ENCODE measurements at regions not wholly inside any gene's neighbourhood (a gene's known extent, or its start where the extent isn't known, plus 50 kb on each side); places are given as distances from the start of the nearest gene placed in this dataset.
"Not testable (repeated sequence)": the region's sequence is repeated elsewhere in the genome, so short reads cannot be mapped to it uniquely, and the experiment has no call there.

DNA sequence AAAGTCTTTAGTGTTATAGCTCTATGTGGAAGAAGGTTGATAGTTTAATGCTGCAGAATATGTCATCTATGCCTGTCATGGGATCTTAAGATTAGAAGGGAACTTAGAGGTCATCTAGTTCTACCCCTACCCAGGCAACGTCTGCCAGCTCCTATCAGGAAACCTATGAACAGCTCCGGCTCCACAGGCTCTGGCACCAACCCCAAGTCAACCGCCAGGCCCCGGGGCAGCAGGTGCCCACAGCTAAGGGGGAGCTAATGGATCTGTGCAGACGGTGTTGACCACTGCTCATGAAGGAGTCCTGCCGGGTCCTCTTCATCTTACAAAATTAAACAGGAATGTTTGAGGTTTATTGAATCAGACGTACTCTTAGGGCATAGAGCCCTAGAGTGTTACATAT lies 440.8 kb upstream of the KLHL29 start:
- DNase-seq, result no peak

DNA sequence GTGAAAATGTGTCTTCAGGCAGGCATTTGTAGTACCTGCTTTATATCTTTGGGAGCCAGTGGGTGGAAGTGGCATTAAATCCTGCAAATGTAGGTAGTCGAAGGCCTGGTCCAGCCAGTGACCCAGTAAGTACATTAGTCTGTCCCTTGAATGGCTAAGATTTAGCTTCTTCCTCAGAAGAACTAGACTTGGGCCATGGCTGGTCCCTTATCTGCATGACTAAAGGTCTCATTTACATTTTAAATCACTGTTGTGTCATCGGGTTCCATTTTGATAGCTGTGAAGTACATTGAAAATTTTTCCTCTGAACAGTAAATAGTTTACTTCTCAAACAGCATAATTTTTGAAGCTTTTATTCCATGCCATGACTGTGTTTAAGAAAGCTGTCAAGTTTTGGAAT lies 438.4 kb upstream of the KLHL29 start:
- DNase-seq, result no peak

DNA sequence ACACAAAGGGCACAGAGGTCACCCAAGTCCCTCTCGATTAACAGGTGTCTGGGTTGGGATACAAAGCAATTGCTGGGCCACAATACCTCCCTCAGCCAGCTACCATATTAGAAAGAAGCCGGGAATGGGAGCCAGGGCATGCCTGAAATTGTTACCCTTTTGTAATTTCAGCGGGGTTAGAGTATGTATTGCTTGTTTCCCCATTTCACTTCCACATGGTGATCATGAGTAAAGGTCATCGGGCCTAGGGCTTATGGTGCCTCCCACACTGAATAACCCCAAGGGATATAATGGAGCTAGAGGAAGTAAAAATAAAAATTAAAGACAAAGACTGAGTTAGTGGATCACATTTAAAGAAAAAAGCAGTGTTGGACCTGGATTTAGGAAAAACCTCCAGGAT lies 437.2 kb upstream of the KLHL29 start:
- DNase-seq, result no peak

DNA sequence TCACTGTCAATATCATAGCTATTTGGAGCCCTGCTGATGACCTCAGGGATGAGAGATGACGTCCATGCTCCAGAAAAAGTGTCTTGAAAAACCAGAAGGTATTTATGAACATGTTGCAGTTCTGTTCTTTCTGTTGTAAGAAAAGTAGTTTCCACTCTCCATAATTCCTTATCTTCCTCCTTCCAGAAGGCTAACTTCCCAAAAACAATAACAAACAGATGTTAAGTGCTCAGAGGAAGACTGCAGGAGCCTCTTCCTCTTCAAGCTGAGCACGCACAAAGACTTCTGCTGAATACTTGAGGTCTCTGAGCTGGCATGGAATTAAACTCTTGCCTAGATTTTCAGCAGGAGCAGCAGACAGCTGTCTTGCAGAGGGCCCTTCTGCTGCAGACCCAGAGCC lies 434.5 kb upstream of the KLHL29 start:
- DNase-seq, result no peak

DNA sequence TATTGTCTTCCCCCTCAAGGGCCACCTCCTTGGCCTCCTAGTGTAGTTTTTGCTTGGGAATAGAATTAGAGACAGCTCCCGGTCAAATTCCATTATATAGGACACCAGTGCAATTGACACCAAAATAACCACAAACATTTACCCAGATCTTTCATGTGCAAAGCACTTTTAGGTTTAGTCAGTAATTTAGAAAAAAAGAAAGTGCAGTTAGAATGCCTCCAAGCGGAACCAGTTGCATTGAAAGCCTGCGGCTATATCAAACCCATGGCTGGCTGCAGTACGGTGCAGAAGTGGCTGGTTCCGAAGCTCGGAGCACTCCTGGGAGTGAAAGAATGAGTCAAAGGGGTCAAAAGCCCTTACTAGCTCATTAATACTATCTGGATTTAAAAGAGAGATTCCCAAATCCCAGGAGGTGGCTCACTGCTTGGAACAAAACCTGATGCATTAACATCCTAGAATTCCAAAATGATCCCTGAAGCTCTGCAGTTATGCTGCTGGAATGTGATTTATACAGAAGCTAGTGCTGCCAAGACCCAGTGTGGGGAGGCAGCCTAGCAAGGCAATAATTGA lies 432.2 kb upstream of the KLHL29 start:
- DNase-seq, result no peak

DNA sequence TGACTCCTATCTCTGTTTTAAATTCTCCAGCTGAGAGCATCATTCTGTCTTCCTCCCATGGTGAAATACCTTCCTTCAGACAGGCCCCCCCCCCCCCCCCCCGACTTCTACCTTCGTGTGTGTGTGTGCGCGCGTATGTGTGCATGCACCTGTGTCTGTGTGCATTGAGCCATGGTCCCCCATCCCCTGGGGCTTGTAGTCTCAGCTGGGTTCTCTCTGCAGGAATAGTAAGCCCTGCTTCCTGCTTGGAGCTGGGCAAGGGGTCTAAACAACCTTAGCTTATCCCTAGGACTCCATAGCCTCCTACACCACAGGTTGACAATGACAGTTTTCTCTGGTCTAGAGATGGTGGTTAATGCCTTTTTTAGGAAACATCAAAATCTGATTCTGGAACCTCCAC lies 427.5 kb upstream of the KLHL29 start:
- DNase-seq, result no peak

DNA sequence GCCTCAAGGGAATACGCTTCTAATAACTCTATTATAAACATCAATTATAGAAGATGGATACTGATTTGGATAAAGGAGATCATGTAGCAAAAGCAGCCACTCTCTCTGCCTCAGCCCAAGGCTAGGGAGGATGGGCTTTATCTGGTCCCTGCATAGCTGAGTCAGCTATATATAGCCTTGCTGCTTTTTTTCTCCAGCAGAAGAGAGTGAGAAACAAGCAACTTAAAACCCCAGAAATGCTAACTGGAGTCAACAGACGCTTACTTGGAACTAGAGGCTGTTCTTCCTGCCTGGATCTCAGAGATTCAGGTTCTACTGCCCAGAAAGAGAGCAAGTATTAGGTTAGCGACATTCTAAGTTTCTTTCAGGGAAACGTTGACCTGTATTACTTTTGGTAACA lies 426.7 kb upstream of the KLHL29 start:
- no peak for DNase-seq

DNA sequence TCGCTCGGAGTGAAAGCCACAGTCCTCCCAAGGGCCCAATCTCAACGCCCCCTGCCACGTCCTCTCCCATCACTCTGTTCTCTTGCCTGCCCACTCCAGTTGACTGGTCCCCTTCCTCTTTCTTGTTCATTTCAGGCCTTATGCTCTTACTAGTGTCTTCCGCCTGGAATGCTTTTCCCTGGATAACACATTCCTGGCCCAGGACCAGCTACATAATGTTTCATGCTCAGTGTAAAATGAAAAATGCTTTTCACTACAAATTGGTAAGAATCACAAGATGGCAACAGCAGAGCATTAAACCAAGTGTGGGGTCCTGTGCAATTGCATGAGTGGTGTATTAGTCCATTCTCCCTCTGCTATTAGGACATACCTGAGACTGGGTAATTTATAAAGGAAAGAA lies 417.2 kb upstream of the KLHL29 start:
- DNase-seq, result no peak

DNA sequence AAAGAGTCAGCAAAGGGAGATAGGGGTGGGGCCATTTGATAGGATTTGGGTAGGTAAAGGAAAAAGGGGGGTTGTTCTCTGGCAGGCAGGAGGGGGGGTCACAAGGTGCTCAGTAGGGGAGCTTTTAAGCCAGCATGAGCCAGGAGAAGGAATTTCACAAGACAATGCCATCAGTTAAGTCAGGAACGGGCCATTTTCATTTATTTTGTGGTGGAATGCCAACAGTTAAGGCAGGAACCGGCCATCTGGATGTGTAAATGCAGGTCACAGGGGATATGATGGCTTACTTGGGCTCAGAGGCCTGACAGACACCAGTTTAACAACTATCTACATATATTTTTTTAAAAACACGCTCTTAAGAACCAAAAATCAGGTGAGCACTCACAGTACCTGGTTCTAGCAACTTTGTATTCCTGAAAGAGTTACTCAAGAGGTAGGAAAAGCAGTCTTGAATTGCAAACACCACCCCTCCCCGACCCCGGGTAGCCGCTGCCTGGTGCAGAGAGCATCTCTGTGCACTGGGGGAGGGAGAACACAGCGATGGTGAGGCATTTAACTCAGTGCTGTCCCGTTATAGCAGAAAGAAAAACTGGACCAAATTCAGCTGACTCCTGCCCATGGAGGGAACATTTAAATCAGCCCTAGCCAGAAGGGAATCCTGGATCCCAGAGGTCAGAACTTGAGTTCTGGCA lies 414.5 kb upstream of the KLHL29 start:
- no peak for DNase-seq

DNA sequence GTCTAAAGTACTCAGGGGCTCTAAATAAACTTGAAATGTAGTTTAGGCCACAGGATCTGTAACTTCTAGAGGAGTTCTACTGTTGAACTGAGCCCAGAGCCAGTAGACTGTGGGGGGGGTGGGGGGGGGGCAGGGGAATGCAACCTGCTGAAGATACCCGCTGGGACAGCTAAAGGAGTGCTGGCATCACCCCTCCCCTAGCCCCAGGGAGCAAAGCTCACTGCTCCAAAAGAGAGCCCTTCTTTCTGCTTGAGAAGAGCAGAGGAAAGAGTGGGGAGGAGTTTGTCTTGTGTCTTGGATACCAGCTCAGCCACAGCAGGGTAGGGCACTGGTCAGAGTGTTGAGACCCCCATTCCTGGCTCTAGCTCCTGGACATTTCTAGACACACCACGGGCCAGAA lies 414.0 kb upstream of the KLHL29 start:
- DNase-seq, result no peak

DNA sequence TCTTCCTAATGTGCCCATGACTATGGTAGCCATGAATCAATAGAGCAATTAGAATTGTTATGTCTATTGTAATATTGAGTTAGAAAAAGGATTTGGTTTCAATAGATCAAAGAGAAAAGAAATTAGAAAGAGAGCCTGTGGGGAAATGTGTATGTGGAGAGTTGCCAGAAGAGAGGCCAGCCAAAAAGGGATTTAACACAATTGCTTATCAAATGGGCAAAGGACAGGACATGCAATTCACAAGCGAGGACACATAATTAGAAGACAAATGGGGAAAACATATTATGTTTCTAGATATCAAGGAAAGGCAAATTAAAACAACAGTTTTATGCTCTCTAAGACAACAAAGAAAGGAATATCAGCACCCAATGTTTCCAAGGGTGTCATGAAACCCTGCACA lies 403.2 kb upstream of the KLHL29 start:
- no peak for DNase-seq

DNA sequence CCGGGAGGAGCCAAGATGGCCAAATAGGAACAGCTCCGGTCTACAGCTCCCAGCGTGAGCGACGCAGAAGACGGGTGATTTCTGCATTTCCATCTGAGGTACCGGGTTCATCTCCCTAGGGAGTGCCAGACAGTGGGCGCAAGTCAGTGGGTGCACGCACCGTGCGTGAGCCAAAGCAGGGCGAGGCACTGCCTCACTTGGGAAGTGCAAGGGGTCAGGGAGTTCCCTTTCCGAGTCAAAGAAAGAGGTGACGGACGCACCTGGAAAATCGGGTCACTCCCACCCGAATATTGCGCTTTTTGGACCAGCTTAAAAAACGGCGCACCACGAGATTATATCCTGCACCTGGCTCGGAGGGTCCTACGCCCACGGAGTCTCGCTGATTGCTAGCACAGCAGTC lies 400.8 kb upstream of the KLHL29 start:
- DNase-seq, result not testable (repeated sequence)

DNA sequence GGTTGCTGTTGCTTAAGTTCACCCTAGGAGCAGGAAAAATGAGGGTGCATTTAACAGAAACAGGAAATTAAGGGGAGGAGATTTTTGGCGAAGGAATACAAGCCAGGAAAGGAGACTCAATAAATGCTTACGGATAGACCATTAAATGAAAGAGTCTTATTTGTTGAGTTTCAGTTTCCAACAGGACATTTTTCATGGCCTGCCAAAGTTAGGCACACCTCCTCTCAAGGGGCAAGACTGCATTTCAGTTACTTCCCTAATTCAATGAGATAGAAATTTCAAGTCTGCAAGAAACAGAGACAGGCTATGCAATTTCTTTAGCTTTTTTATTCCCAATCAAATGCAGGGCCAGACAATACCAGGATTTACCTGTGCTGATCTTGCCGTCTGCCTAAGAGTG lies 394.7 kb upstream of the KLHL29 start:
- no peak for DNase-seq

DNA sequence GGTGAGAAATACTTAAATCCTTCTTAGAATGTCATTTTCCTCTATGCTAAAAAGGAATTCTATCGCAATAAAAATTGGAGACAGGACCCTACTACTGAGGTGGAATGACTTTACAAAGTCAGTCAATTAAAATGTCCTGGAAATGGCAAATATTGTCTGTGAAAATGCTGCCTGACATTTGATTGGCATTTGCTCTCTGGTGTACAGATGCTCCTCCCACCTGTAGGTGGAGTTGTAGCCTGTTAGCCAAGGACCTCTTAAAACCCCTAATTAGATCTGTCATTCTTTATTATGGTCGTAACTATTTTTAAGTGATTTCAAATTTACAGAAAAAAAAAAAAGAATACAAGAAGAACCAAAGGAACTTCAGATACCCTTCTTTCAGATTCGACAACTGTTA lies 393.1 kb upstream of the KLHL29 start:
- no peak for DNase-seq

DNA sequence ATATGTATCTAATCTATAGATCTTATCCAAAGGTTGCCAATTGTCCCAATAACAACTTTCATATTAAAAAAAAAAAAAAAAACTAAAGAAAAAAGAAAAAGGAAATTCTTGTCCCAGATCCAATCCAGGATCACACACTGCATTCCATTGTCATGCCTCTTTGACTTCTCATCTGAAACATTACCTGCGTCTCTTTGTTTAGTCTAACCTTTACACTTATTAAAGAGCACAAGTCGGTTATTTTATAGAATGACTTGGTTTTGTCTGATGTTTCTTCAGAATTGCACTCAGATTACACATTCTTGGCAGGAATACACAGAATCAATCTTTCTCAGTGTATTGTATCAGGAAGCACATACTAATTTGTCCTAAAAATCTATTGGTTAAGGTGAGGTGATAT lies 392.5 kb upstream of the KLHL29 start:
- no peak for DNase-seq

DNA sequence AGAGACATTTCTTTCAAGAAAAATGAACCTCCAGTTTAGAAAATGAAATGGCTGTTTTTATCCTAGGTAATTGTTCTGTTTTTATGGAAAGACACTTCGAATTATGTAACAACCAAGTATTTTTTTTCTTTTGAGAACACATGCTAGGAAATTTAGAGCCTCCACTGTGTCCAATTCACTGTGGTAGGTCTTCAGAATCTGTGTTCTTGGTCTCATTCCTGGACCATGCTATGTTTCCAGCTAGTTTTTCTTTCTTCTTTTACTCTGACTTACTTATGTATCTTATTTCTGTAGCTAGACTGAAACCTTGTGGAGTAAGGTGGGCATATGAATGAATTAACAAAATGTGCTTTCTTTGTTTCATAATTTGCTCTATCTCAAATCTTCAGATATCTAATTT lies 391.7 kb upstream of the KLHL29 start:
- no peak for DNase-seq

DNA sequence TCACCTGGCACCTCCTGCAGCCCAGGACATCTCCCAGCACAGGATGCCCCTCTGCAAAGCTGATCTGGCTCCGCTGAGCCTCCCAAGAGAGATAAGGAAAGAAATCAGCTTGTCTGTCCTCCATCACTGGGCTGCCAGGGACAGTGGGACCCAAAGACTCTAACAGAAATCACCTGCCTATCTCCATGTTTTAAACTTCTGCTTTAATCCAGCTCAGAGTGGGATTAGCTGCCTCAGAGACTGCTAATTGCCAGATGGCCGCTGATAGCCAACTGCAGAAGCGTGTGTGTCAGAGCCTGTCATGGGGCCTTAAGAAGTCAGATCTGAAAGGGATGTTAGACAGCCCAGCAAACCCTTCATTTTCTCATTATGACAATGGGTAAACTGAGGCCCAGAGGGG lies 389.4 kb upstream of the KLHL29 start:
- DNase-seq, result no peak

DNA sequence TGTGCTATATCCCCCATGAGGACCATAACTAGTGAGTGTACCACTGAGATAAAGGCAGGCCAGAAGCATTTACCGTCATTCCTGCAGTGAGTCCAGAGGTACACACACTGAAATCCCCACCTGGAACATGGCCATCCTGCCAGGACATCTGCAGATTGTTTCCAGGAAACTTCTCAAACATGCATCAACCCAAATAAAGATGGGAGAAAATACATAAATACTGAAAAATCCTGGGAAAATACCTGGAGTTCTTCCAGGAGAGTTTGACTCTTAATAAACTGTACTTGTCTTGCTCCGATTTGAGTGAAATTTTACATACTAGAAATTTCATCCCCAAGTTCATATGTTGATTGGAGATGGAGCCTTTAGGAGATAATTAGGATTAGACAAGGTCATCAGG lies 388.1 kb upstream of the KLHL29 start:
- DNase-seq, result no peak

DNA sequence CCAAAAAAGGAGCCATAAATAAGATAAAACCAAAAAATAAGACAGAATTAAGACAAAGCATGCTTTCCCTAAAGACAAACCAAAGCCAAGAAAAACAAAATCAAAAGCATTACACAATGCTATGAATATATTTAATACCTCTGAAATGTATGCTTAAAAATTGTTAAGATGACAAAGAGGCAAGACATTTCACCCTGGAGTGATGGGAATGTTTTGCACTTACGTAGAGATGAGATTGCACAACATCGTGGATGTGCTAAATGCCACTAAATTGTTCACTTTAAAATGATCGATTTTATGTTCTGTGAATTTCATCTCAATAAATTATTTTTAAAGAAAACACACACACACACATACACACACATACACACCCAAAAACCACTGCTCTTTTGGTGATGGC lies 386.6 kb upstream of the KLHL29 start:
- DNase-seq, result peak; percentile 38

DNA sequence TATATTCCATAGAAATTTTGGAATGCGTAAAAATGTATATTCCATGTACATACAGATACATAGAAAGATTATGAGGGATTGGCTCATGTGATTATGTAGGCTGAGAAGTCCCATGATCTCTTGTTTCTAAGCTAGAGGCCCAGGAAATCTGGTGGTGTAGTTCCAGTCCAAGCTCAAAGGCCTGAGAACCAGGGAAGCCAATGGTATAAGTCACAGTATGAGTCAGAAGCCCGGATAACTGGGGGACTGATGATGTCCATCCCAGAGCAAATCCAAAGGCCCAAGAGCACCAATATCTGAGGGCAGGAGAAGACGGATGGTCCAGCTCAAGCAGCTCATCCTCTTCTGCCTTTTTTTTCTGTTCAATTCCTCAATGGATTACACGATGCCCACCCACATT lies 385.0 kb upstream of the KLHL29 start:
- peak; percentile 12 for DNase-seq

DNA sequence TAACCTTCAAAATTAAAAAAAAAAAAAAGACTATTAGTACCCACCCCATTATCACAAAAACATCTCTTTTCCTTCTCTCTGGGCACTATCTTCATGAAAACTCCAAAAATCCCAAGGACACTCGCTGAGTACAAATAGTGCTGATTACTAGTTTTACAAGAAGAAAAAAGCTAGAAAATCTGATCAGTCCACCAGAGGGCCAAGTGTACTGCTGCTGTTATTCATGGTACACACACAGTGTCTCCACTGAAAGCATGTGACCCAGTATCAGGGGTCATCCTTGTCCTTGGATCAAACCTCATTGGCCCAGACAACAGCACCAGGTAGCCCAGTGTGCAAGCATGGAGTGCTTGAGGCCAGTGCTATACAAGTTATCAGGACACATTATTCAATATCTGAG lies 382.7 kb upstream of the KLHL29 start:
- DNase-seq, result no peak

DNA sequence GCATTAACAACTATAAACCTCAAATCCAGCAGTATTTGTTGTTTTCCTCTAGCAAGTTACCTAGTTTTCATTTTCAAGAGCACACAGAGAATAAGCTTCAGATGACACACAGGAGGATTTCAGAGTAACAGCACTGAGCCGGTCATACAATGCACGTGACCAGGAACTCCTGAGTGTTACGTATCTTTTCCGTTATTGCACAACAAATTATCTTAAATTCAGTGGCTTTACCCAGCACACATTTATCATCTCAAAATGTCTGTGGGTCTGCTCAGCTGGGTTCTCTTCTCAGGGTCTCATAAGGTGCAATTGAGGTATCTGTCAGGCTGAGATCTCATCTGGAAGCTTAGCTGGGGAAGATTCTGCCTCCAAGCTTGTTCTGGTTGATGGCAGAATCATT lies 379.5 kb upstream of the KLHL29 start:
- DNase-seq, result no peak

DNA sequence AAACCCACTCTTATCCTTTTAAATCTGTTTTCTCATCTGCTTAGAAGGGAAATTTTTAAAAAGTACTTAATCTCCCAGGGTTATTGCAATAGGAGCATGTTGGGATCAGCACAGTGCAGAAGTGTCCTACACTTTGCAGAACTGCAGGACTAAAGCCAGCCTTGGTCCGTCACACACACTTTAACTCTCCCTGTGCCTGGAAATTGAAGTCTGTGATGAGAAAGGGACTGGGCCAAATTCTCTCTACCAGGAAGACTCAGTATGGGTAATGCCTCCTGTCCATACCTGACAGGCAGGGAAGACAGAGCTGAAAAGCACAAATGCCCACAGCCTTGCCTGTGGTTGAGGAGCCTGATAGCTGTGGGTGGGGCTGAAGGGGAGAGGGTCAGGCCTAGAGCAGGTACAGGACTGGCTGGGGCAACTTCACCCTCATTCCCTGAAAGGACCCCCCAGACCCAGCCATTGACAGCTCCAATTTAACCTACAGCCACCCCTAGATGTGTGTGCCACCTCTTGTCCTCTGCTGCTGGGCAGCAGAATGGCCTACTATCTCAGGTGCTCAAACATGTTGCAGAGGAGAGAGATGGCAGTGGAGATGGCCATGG lies 377.2 kb upstream of the KLHL29 start:
- DNase-seq, result no peak

DNA sequence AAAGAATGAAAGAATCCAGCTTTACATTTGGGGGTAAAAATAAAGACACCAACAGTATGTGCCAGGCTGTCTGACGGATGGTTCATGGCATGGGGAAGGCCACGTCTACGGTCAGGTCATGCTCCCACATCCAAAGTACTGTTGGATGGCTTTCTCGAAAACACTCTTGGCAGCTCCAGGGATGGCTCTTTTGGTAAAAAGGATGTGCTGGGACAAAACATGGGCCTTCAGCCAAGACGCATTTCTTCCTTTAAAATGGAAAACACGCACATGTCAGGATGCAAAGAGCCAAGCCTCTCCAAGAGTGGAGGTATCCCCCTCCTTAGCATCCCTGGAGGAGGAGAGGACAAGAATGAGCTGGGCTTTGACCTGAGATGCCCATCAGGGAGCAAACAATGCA lies 376.5 kb upstream of the KLHL29 start:
- no peak for DNase-seq

DNA sequence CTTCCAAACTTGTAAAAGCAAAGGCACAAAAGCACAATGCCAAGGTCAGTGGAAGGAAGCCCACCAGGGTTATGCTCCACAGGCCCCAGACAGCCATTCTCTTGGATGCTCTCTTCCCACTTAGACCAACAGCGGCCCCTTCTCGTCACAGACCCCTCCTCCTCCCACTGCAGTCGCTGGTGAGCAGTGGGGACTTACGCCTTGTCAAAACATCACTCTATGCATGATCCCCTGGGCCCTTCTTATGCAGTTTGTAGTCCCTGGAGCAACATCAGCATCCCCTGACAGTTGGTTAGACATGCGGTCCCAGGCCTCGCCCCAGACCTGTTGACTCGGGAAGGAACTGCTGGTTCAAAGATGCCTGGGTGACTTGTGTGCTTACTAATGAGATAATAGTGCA lies 376.0 kb upstream of the KLHL29 start:
- no peak for DNase-seq
